Upper lobe of left lung (tissue), 4 donors: ENCODE measurements at regions not wholly inside any gene's neighbourhood (a gene's known extent, or its start where the extent isn't known, plus 50 kb on each side); places are given as distances from the start of the nearest gene placed in this dataset.

ENCODE experiments used
- CTCF ChIP-seq, 6 experiments: fragments of 450-650 bp in 4 of 6; fragments of 200-600 bp in 2 of 6; sonication (generic) in 2 of 6; IDR thresholded peaks; one replicate each; pipeline ENCODE4 v1.5.1; 2016 to 2019; ENCODE audit warnings: antibody characterized with exemption in 6 of 6
- POLR2A ChIP-seq, 4 donors: fragments of 450-650 bp; IDR thresholded peaks; one replicate each; pipeline ENCODE4 v1.5.1; 2016 to 2017; ENCODE audit warnings: antibody characterized with exemption in 4 of 4, mild to moderate bottlenecking in 2 of 4

GRCh38 chr2:100192300-100192699 is 49.9 kb upstream of the AFF3 start:
- TF ChIP-seq CTCF (IDR thresholded peaks at IDR 0.05): no peak
- TF ChIP-seq POLR2A (IDR thresholded peaks at IDR 0.05): peak in 1 of 4 donors; percentile 65
